ENCODE measurements at regions not wholly inside any gene's neighbourhood (a gene's known extent, or its start where the extent isn't known, plus 50 kb on each side); places are given as distances from the start of the nearest gene placed in this dataset.

DNA sequence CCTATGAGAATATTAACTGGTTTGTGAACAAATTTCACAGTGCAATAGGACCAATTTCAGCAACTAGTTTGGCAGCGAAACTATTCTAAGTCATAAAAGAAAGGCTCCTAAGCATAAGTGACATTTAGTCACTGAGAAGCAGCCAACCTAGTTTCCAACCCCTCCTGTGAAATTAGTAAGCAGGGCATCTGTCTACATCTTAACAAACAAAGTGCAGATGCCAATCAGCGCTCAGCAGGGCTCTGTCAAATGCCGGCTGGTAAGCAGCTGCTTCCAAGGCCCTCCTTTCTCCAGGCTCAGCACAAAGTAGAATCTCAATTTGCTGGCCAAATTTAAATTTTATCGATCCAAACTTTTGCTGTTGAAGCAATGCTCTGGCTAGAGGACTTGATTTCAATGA is 124.7 kb downstream of the ICOS start:
- Mint-ChIP-seq H3K27me3 (ENCODE audit: insufficient read depth, low read depth, poor library complexity) (peaks cover 1% of the 10 kb centered on the region), H3K9me3 (peaks cover 16% of the 10 kb centered on the region; the same call in 2 of the 3 replicates), H3K4me1 (no peaks in the 10 kb centered on the region), H3K36me3 (ENCODE audit: low read depth) (no peaks in the 10 kb centered on the region), H3K4me3 (no peak overlapping the region), H3K27ac (no peak overlapping the region)
- no peaks in the 10 kb centered on the region for H3K79me2 ChIP-seq (replicated peaks; ENCODE audit: insufficient read depth)
- TF ChIP-seq, protein P1, sequence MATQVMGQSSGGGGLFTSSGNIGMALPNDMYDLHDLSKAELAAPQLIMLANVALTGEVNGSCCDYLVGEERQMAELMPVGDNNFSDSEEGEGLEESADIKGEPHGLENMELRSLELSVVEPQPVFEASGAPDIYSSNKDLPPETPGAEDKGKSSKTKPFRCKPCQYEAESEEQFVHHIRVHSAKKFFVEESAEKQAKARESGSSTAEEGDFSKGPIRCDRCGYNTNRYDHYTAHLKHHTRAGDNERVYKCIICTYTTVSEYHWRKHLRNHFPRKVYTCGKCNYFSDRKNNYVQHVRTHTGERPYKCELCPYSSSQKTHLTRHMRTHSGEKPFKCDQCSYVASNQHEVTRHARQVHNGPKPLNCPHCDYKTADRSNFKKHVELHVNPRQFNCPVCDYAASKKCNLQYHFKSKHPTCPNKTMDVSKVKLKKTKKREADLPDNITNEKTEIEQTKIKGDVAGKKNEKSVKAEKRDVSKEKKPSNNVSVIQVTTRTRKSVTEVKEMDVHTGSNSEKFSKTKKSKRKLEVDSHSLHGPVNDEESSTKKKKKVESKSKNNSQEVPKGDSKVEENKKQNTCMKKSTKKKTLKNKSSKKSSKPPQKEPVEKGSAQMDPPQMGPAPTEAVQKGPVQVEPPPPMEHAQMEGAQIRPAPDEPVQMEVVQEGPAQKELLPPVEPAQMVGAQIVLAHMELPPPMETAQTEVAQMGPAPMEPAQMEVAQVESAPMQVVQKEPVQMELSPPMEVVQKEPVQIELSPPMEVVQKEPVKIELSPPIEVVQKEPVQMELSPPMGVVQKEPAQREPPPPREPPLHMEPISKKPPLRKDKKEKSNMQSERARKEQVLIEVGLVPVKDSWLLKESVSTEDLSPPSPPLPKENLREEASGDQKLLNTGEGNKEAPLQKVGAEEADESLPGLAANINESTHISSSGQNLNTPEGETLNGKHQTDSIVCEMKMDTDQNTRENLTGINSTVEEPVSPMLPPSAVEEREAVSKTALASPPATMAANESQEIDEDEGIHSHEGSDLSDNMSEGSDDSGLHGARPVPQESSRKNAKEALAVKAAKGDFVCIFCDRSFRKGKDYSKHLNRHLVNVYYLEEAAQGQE (IDR thresholded peaks at IDR 0.05; ENCODE audit: unreplicated experiment), result no peak
- TF ChIP-seq, protein P2, sequence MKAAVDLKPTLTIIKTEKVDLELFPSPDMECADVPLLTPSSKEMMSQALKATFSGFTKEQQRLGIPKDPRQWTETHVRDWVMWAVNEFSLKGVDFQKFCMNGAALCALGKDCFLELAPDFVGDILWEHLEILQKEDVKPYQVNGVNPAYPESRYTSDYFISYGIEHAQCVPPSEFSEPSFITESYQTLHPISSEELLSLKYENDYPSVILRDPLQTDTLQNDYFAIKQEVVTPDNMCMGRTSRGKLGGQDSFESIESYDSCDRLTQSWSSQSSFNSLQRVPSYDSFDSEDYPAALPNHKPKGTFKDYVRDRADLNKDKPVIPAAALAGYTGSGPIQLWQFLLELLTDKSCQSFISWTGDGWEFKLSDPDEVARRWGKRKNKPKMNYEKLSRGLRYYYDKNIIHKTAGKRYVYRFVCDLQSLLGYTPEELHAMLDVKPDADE (IDR thresholded peaks at IDR 0.05), result no peak
- TF ChIP-seq ZNF114 (CRISPR knock-in tag; IDR thresholded peaks at IDR 0.05) (no peak), CREB1 (CRISPR knock-in tag; IDR thresholded peaks at IDR 0.05; ENCODE audit: low read depth) (no peak), JUNB (IDR thresholded peaks at IDR 0.05; ENCODE audit: unreplicated experiment) (no peak), POLR2AphosphoS5 (IDR thresholded peaks at IDR 0.05; ENCODE audit: low read depth) (no peak), EZH2 (IDR thresholded peaks at IDR 0.05; ENCODE audit: low read depth, unreplicated experiment) (no peak), EZH2phosphoT487 (IDR thresholded peaks at IDR 0.05; ENCODE audit: unreplicated experiment) (no peak), NANOG (IDR thresholded peaks at IDR 0.05; ENCODE audit: borderline replicate concordance) (no peak), ZNF331 (CRISPR knock-in tag; IDR thresholded peaks at IDR 0.05; ENCODE audit: low read depth) (no peak), STAT1 (IDR thresholded peaks at IDR 0.05; ENCODE audit: unreplicated experiment) (no peak)
- TF ChIP-seq, protein P3, sequence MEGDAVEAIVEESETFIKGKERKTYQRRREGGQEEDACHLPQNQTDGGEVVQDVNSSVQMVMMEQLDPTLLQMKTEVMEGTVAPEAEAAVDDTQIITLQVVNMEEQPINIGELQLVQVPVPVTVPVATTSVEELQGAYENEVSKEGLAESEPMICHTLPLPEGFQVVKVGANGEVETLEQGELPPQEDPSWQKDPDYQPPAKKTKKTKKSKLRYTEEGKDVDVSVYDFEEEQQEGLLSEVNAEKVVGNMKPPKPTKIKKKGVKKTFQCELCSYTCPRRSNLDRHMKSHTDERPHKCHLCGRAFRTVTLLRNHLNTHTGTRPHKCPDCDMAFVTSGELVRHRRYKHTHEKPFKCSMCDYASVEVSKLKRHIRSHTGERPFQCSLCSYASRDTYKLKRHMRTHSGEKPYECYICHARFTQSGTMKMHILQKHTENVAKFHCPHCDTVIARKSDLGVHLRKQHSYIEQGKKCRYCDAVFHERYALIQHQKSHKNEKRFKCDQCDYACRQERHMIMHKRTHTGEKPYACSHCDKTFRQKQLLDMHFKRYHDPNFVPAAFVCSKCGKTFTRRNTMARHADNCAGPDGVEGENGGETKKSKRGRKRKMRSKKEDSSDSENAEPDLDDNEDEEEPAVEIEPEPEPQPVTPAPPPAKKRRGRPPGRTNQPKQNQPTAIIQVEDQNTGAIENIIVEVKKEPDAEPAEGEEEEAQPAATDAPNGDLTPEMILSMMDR (conservative IDR thresholded peaks at IDR 0.05; ENCODE audit: low read depth in 2 of 2), result no peak
- TF ChIP-seq, protein P4, sequence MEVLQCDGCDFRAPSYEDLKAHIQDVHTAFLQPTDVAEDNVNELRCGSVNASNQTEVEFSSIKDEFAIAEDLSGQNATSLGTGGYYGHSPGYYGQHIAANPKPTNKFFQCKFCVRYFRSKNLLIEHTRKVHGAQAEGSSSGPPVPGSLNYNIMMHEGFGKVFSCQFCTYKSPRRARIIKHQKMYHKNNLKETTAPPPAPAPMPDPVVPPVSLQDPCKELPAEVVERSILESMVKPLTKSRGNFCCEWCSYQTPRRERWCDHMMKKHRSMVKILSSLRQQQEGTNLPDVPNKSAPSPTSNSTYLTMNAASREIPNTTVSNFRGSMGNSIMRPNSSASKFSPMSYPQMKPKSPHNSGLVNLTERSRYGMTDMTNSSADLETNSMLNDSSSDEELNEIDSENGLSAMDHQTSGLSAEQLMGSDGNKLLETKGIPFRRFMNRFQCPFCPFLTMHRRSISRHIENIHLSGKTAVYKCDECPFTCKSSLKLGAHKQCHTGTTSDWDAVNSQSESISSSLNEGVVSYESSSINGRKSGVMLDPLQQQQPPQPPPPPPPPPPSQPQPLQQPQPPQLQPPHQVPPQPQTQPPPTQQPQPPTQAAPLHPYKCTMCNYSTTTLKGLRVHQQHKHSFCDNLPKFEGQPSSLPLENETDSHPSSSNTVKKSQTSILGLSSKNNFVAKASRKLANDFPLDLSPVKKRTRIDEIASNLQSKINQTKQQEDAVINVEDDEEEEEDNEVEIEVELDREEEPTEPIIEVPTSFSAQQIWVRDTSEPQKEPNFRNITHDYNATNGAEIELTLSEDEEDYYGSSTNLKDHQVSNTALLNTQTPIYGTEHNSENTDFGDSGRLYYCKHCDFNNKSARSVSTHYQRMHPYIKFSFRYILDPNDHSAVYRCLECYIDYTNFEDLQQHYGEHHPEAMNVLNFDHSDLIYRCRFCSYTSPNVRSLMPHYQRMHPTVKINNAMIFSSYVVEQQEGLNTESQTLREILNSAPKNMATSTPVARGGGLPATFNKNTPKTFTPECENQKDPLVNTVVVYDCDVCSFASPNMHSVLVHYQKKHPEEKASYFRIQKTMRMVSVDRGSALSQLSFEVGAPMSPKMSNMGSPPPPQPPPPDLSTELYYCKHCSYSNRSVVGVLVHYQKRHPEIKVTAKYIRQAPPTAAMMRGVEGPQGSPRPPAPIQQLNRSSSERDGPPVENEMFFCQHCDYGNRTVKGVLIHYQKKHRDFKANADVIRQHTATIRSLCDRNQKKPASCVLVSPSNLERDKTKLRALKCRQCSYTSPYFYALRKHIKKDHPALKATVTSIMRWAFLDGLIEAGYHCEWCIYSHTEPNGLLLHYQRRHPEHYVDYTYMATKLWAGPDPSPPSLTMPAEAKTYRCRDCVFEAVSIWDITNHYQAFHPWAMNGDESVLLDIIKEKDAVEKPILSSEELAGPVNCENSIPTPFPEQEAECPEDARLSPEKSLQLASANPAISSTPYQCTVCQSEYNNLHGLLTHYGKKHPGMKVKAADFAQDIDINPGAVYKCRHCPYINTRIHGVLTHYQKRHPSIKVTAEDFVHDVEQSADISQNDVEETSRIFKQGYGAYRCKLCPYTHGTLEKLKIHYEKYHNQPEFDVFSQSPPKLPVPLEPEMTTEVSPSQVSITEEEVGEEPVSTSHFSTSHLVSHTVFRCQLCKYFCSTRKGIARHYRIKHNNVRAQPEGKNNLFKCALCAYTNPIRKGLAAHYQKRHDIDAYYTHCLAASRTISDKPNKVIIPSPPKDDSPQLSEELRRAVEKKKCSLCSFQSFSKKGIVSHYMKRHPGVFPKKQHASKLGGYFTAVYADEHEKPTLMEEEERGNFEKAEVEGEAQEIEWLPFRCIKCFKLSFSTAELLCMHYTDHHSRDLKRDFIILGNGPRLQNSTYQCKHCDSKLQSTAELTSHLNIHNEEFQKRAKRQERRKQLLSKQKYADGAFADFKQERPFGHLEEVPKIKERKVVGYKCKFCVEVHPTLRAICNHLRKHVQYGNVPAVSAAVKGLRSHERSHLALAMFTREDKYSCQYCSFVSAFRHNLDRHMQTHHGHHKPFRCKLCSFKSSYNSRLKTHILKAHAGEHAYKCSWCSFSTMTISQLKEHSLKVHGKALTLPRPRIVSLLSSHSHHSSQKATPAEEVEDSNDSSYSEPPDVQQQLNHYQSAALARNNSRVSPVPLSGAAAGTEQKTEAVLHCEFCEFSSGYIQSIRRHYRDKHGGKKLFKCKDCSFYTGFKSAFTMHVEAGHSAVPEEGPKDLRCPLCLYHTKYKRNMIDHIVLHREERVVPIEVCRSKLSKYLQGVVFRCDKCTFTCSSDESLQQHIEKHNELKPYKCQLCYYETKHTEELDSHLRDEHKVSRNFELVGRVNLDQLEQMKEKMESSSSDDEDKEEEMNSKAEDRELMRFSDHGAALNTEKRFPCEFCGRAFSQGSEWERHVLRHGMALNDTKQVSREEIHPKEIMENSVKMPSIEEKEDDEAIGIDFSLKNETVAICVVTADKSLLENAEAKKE (CRISPR knock-in tag; IDR thresholded peaks at IDR 0.05), result no peak
- H3K4me3 ChIP-seq, result no peak overlapping the region
- no peaks in the 10 kb centered on the region for H3F3A ChIP-seq (replicated peaks; ENCODE audit: low read depth)
- peaks cover 6% of the 10 kb centered on the region; the same call in 1 of the 2 replicates for H3K36me3 ChIP-seq (ENCODE audit: insufficient read depth)
- no peak overlapping the region for H3K4me2 ChIP-seq
- ATAC-seq (no peak), DNase-seq (ENCODE audit: low spot score) (no peak)
- H3K4me1 ChIP-seq (ENCODE audit: insufficient read depth), result no peaks in the 10 kb centered on the region
- no peak overlapping the region for H2AFZ ChIP-seq
- H3K27me3 ChIP-seq (ENCODE audit: insufficient read depth), result no peaks in the 10 kb centered on the region
- H3K9me2 ChIP-seq (ENCODE audit: insufficient read depth), result peaks cover 5% of the 10 kb centered on the region; the same call in 1 of the 2 replicates
- no peaks in the 10 kb centered on the region for H4K20me1 ChIP-seq (replicated peaks; ENCODE audit: insufficient read depth)
- H3K27ac ChIP-seq (ENCODE audit: low read depth), result no peak overlapping the region

Measured in GM23338 (cell line).